Hematopoietic multipotent progenitor cell treated with erythropoietin and hydrocortisone succinate and interleukin-3 and kit ligand, for 15 days (in vitro differentiated cells): ENCODE measurements at regions not wholly inside any gene's neighbourhood (a gene's known extent, or its start where the extent isn't known, plus 50 kb on each side); places are given as distances from the start of the nearest gene placed in this dataset.
A peak's percentile ranks its signal among the peaks of the same experiment; 100 is the strongest.
"Not testable (repeated sequence)": the region's sequence is repeated elsewhere in the genome, so short reads cannot be mapped to it uniquely, and the experiment has no call there.

Experiments used
- DNase-seq: peaks from one replicate; pipeline ENCODE4 v3.0.0-alpha.2; 2015; ENCODE audit warnings: low spot score

- not testable (repeated sequence) for DNase-seq
Measured at GRCh38 chr10:95137990-95138625, 55.9 kb upstream of the ACSM6 start.

- DNase-seq, result no peak
Measured at GRCh38 chr10:95134490-95134889, 59.5 kb upstream of the ACSM6 start.

GRCh38 chr10:95133997-95134396, 60.0 kb upstream of the ACSM6 start:
- DNase-seq, result no peak

GRCh38 chr10:95133016-95133752, 60.9 kb upstream of the ACSM6 start:
- peak; percentile 81 for DNase-seq

GRCh38 chr10:95130429-95130828, 61.1 kb upstream of the CYP2C8 start:
- DNase-seq, result not testable (repeated sequence)

- DNase-seq, result no peak
Measured at GRCh38 chr10:95125582-95125981, 56.3 kb upstream of the CYP2C8 start.

DNA sequence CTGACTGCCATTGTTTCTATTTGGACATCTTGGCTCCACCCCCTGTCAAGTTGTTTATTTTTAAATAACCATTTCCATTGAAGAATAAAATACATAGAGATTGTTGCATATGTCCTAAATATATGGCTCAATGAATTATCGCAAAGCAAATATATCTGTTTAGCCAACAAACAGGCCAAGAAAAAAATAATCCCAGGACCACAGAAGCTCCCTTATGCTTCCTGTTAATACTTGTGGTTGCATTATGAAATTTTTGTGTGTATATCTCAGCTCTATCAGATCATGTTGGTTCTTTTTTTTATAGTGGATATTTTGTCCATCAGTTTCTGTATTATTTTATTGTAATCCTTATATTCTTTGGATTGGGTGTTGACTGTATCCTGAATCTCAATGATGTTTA, 53.4 kb upstream of the CYP2C8 start:
- DNase-seq, result no peak

GRCh38 chr10:95121904-95122303, 52.6 kb upstream of the CYP2C8 start:
- no peak for DNase-seq
